ENCODE measurements at regions not wholly inside any gene's neighbourhood (a gene's known extent, or its start where the extent isn't known, plus 50 kb on each side); places are given as distances from the start of the nearest gene placed in this dataset.
"Not testable (repeated sequence)": the region's sequence is repeated elsewhere in the genome, so short reads cannot be mapped to it uniquely, and the experiment has no call there.

DNA sequence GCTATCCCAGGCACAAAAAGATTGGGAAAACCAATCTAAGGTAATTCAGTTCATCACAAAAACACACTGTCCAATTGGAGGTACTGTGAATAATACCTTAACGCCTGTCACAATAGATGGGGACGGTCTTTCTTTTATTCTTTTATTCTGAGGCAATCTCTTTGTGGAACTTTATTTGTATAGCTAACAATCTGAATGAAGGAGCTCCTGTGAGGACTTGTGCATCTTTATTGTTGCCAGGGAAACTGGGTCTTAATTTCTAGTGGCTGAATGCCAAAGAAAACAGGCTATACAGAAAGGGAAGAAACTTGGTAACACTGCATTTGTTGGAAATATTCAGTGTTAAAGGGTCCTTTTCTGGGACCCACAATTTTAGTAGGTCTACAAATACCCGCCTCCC, 546.9 kb upstream of the C9orf72 start:
- no peak for DNase-seq (ENCODE audit: low read depth)

DNA sequence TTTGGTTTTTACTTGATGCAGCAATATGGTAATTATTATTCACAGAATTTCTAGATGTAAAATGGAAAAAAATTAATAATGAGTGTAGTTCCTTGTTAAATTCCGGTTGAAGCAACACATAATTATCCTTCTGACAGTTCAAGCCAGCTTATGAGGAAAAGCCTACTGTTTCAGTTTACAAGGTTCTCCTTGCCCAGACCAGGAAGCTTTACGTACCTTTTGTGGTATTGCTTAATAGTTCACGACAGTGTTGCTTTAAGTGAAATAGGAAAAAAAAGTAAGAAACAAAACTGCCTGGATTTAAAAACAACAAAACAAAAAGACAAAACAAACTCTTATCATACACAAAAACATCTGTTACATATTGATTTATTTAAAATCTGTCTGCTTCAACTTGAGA, 547.3 kb upstream of the C9orf72 start:
- DNase-seq (ENCODE audit: low read depth), result no peak

DNA sequence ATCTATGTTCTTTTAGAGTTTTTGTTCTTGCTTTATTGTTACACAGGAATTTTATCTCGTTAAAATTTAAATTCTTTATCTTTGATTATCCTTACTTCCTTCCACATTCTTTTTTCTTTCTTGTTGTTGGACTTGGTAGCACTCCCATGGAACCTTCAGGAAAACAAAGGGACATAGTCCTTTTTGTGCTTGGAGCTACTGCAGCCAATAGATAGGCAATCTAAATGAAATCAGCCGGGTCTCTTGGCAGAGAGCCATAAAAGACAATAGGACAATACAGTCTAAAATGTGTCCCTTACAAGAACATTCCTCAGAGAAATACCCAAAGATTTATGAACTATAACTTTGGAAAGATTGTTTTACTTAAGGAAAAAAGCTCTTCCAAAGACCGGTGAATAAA, 548.1 kb upstream of the C9orf72 start:
- DNase-seq (ENCODE audit: low read depth), result no peak

DNA sequence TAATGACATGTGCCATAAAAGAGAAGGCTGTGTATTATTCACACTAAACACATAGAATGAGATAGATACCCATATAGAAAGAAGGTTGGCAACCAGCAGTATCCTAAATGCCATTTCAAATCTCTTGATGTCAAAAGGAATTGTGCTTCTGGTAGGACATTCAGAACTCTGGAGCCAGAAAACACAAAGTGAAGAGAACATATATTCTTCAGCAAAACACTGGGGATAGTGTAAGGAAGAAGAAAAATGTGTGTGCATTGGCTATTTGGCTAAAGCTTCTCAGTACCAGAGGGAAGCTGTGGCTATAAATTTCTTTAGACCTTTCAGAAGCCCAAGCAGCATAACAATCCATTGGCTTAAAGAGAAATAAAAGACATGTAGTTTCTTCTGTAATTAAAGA, 551.6 kb upstream of the C9orf72 start:
- DNase-seq (ENCODE audit: low read depth), result no peak

DNA sequence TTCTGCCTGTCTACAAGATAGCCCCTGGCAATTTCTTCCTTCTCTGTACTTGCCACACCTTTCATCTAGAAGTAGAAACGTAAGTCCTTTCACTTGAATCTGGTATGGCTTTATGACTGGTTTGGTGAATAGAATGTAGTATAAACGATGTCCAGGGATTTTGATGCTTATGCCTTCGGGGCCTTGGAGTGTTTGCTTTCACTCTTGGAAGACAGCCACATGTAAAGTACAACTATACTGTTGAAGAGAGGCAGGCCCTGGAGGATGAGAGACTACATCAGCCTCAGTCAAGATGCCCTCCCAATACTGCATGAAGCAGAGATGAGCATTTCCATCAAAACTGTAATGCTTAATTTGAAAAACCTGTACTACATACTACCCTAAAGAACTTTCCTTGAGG, 553.8 kb upstream of the C9orf72 start:
- no peak for DNase-seq (ENCODE audit: low read depth)

DNA sequence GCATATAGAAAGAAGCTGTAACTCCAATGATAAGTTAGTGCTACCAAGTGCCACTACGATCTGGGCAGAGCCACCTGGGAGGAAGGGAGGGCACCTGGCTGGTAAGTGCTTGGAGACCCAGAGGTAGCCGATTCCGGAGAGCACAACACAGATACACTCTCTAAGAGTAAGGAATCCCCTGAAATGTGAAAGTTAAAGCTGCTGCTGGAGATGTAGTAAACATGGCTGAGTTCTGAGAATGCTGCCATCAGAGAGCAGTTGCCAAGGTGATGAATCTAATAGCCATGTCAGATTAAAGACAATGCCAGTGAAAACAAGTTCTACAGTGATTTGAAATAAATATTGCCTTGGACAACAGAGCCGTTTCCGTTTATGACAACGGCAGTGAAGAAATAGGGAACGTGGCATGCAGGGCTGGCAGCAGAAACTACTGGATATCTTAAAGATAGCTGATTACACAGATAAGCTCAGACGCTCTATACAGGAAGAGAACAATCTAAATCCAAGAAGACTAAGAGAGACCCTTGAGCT, 561.2 kb upstream of the C9orf72 start:
- DNase-seq (ENCODE audit: low read depth), result no peak

DNA sequence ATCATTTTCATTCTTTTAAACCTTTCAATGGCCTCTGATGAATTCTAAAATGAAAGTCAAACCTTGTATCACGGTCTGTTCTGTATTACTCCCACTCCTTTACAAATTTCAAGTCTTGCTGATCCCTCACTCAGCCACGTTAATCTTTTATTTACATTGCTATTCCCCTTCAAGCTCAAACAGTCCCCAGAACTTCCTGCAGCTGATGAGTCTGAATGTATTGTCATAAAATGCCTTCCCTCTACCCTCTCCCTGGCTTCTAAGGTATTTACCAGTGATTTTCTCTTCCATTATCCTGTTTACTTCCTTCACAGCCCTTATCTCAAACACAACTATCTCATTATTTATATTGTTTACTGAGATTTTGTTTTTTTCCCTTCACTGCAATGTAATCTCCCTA, 562.3 kb upstream of the C9orf72 start:
- no peak for DNase-seq (ENCODE audit: low read depth)

DNA sequence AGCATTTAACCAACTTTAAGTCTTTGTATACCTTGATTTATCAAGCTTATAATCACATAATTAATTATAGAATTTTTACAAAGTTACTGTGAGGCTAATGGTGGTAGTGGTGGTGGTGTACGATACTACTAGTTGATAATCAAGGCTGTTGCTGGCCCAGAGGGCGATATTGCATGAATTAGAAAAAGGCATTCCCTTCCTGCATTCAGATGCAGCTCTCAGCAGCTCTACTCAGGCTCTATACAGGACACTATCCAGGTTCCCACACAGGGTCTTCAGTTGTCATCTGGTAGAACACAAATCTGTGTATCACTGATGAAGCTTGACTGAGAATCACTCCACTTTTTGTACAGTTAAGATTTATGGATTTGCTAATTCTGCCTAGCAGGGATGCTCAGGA, 562.8 kb upstream of the C9orf72 start:
- DNase-seq (ENCODE audit: low read depth), result no peak

DNA sequence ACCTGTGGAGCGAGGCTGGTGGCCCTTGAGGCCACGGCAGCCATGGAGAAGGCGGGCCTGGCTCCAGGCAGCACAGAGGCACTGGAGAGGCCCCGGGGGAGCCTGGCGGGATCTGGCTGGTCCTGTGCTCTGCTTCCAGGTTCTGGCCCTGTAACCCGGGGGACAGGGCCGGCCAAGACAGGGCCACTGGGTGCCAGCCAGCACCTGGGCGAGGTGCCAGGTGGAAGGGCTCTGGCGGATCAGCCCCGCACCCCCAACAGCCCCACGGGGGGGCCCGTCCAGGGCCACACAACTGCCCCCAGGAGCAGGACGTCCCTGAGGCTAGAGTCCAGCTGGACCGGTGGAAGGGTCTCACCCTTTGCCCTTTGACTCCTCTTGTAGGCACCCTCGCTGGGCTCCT, 574.1 kb upstream of the C9orf72 start:
- not testable (repeated sequence) for DNase-seq (ENCODE audit: low read depth)

DNA sequence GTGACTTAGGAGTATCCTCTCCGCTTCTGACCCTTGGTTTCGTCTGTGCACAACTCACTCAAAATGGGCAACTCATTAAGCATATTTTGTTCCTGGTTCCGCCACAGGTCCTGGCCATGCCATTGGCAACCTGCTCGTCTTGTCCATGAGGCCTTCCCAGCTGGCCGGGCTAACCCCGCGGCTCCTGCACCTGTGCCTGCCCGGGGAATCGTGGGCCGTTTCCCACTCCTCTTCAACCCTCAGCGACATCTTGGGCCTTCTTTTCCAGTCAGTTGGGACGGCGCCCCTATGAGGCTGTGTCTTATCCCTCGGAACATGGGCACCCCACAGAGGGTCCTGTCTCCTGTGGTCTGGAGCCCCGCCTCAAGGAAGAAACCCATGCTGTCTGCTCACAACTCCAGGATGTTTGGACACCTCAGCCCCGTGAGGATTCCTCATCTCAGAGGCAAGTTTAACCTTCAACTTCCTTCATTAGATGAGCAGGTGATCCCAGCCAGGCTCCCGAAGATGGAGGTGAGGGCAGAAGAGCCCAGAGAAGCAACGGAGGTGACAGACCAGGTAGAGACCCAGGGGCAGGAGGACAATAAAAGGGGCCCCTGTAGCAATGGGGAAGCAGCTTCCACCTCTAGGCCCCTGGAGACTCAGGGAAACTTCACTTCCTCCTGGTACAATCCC, 574.8 kb upstream of the C9orf72 start:
- DNase-seq (ENCODE audit: low read depth), result not testable (repeated sequence)

DNA sequence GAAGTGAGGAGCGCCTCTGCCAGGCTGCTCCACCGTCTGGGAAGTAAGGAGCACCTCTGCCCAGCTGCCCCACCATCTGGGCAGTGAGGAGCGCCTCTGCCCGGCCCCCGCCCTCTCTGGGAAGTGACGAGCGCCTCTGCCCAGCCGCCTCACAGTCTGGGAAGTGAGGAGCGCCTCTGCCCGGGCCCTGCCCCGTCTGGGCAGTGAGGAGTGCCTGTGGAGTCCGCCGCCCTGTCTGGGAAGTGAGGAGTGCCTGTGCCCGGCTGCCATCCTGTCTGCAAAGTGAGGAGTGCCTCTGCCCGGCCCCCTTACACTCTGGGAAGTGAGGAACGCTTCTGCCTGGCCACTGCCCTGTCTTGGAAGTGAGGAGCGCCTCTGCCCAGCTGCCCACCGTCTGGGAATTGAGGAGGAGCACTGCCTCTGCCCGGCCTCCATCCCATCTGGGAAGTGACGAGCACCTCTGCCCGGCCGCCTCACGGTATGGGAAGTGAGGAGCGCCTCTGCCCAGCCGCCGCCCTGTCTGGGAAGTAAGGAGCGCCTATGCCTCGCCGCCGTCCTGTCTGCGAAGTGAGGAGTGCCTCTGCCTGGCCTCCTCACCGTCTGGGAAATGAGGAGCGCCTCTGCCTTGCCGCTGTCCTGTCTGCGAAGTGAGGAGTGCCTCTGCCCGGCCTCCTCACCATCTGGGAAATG, 576.2 kb upstream of the C9orf72 start:
- not testable (repeated sequence) for DNase-seq (ENCODE audit: low read depth)

DNA sequence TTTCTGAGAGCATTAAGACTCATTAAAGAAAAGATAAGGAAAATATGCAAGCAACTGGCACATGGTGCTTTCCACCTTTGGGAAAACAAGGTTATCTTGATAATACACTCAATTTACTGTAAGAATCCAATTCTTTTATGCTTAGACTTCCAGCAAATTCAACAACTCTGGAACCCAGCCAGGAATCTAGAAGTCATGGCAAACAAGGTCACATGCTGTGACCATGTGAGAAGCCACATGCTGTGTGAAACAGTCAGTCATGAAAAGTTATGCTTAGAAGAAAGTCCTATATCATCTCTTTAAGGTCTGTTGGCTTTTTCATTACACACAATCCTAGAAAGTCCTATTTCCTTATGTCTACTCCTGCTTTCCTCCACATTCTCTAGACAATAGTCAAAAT, 581.8 kb upstream of the C9orf72 start:
- DNase-seq (ENCODE audit: low read depth), result no peak

DNA sequence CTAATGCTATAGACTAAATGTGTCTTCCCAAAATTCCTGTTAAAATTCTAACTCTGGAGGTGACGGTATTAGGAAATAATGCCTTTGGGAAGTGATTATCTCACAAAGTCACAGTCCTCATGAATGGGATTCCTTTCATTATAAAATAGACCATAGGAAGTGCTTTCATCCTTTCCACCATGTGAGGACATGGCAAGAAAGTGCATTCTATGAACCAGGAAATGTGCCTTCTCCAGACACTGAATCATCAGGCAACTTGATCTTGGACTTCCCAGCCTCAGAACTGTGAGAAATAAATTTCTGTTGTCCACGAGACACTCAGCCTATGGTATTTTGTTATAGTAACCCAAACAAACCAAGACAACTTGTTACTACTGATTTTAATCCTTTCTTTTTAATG, 582.4 kb upstream of the C9orf72 start:
- no peak for DNase-seq (ENCODE audit: low read depth)

DNA sequence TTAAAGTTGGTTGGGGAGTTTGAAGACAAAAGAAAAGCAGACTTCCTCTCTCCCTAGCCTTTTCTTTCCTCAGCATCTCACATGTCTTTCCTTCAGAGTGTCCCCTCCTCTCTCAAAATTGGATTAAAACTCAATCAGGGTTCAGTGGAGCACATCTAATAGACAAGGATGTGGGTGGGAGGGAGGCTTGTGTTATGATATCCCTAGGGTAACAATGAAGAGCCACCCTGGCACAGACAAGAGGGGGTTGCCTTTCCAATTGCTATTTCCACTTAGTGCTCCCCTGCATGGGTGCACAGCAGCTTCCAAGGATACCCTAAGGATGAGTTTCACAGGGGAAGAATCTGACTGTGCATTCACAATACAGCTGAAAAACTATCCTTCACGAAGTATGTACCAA, 585.2 kb upstream of the C9orf72 start:
- no peak for DNase-seq (ENCODE audit: low read depth)

DNA sequence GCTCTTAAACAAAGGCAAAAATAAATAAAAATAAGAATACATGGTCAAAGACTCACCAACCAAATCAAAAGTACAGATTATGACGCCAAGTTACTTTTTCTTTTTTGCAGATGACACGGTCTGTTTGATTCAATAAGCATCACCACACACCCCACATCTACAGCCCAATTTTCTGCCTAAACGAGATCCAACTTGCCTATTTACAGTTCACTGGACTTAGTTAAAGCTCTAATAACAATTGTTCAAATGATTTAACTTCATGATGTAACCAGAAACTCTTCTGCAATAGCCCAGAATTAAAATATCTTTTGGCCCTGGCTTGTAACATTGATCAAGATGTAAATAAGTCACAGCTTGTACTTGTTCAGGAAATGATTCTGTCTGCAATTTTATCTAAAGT, 590.3 kb upstream of the C9orf72 start:
- no peak for DNase-seq (ENCODE audit: low read depth)

DNA sequence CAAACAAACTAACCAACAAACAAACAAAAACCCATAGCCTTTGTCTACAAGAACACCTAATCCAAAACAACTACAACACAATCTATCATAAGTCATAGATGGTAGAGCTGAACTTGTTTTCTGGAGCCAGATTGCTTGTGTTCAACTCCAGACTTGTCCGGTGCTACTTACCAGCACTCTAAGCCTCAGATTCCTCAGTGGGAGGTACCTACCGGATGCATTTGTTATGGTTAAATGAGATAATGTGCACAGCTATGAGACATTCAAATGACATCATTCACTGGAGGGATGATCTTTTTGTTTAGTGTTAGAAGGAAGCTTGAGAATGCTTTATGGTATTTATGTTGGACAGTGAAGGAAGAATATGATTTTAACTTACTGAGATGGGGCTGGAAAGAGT, 592.9 kb upstream of the C9orf72 start:
- DNase-seq (ENCODE audit: low read depth), result no peak

DNA sequence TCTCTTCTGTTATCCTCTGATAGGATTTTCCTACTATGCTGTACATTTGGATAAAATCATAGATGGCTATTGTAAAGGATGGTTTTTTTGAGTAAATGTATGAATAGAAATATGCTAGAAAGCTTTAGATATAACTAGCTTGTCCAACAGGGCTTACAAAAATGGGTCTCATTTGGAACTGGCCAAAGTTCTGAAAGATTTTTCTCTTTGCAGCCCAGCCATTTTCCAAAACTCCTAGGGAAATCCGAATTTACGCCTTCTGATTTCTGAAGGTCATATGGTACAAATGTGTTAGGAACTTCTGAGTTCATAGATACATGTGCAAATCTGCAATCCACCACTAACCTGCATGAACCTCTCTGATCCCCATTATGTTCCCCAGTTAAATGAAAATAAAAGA, 603.9 kb upstream of the C9orf72 start:
- DNase-seq (ENCODE audit: low read depth), result no peak

DNA sequence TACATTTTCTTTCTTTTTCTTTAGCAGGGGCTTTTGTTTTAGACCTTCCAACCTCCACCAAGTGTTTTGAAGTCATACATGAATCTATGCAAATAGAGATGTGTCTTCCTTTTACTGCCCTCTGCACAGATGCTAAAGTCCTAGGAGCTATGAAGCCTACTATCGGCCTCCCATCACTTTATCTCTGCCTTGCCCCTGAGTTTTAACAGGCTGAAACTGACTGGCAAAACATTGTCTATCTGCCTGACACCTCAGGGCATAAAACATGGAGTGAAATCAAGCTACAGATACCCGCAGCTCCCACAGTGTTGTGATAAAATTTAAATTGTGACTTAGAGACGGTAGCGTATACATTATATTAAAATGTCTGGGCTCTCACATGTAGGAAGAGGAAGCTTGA, 604.6 kb upstream of the C9orf72 start:
- DNase-seq (ENCODE audit: low read depth), result no peak

DNA sequence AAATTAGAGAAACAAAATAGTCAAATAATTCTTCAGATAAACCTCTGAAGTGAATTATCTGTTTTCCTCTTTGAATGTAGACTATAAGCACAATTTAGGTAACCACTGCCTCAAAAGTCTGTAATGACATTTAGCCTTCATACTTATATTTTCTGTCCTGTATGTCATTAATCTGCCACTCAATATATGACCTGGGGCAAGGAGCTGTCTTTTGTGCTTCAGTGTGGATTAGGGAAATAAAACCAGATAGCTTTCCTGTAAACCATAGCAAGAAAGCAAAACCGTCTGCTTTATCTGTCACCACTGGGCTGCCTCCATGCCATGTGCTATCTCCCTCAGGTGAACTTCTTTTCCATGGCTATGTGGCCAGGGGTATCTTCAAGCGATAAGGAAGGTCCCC, 606.6 kb upstream of the C9orf72 start:
- no peak for DNase-seq (ENCODE audit: low read depth)

DNA sequence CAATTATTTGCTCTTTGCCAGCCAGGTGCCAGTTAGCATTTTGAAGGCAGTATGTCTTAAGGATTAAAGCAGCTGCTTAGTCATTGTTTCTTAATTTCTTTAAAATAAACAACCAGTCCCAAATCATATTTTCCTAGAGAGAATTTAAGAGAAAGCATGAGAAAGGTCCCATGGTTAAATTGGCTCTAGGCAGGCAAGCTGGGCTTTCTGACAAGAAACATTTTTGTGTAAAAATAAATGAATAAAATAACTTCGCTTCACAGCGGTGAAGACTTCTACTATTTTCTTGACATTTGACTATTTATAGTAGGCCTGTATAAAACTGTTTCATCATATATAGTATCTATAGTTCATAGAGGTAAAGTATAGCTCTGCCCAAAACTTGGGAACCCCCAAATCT, 617.7 kb upstream of the C9orf72 start:
- DNase-seq (ENCODE audit: low read depth), result no peak

DNA sequence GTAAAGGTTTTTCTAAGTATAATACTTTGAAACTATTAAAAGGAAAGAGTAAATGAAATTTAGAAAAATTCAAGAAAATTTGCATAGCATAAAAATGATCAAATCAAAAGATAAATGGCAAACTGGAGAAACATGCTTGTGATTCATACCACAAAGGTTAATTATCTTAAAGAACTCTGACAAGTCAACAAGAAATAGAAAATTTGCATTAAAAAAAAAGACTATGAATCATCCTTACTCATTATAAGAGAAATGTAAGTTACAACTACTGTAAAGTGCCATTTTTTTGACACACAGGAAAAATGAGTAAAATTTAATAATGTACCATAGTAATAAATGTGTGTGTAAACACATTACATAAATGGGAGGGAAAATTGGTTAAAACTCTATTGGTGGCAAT, 624.4 kb upstream of the C9orf72 start:
- no peak for DNase-seq (ENCODE audit: low read depth)

DNA sequence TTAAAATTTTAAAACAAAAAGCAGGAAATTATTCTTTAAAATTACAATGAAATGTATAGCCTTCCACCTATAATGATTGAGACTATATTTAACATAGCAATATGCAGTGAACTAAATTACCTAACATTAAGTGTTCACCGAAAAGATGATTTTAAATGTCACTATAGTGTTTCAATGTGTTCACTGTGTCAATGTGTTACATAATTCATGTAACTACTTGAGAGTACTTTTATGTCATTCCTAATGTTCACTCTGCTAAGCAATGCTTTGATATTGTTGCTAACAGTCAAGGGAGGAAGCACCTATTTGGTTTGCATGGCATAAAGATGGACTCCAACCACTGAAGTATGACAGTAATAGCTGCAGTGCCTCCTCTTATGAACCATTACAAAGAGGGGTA, 629.8 kb upstream of the C9orf72 start:
- no peak for DNase-seq (ENCODE audit: low read depth)

DNA sequence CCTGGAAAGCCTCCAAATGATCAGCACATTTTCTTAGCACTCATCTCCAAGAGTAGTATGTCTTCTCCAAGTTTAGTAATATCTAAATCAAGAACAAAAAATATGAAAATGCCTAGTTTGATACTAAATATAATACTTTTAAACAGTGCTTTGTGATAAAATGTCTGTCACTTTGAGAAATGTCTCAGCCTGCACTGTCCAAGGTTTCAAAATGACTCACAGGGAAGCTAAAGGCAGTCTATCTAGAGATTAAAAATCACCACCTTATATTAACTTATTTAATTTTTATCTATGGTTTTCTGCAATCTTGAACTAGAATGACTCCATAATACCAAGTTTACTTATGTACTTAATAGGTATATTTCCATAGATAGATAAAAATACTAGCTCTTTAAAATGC, 633.0 kb upstream of the C9orf72 start:
- DNase-seq (ENCODE audit: low read depth), result no peak

DNA sequence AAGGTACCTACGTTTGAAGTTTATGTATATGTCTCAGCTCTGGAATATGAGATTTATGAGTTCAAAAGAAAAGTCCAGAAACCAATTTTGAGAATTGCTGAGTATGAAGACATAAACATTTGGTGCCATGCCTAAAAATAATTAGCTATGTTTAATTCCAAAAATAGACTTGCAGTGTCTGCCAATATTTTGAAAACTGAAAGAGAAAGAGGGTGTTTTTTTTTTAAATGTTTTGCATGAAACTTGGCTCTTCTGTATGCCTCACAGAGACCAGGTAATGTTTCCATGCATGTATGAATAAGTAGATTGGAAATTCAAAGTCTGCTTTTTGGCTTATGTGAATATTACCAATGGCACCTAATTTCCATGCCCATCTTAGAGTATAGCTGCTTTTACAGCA, 634.4 kb upstream of the C9orf72 start:
- DNase-seq (ENCODE audit: low read depth), result no peak
